ENCODE measurements at regions not wholly inside any gene's neighbourhood (a gene's known extent, or its start where the extent isn't known, plus 50 kb on each side); places are given as distances from the start of the nearest gene placed in this dataset.

DNA sequence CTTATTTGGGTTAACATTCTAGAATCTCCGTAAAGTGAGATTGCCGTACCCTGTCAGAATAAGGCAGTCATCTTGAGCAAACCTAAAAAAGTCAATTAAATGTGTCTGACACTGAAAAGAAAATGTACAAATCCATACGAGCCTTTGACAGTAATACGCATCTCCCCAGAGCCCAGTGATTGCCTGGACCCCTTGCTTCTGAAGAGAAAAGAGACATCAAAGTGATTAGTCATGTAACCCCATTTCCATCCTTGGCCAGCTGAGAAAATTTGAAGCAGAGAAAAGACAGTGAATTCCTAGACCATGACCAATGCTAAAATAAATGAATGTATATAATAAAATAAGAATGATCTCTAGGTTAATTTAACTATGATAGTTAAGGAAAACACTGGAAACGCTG is 1499.4 kb downstream of the SUCLG1 start:
- no peak for TF ChIP-seq RAD21 (conservative IDR thresholded peaks at IDR 0.05 in 1 of 2, IDR thresholded peaks at IDR 0.05 in 1 of 2)
- TF ChIP-seq, protein P1, sequence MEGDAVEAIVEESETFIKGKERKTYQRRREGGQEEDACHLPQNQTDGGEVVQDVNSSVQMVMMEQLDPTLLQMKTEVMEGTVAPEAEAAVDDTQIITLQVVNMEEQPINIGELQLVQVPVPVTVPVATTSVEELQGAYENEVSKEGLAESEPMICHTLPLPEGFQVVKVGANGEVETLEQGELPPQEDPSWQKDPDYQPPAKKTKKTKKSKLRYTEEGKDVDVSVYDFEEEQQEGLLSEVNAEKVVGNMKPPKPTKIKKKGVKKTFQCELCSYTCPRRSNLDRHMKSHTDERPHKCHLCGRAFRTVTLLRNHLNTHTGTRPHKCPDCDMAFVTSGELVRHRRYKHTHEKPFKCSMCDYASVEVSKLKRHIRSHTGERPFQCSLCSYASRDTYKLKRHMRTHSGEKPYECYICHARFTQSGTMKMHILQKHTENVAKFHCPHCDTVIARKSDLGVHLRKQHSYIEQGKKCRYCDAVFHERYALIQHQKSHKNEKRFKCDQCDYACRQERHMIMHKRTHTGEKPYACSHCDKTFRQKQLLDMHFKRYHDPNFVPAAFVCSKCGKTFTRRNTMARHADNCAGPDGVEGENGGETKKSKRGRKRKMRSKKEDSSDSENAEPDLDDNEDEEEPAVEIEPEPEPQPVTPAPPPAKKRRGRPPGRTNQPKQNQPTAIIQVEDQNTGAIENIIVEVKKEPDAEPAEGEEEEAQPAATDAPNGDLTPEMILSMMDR (IDR thresholded peaks at IDR 0.05), result no peak
